ENCODE measurements at regions not wholly inside any gene's neighbourhood (a gene's known extent, or its start where the extent isn't known, plus 50 kb on each side); places are given as distances from the start of the nearest gene placed in this dataset.

GRCh38 chr6:67210450-67210849 is 1424.6 kb upstream of the ADGRB3 start:
- Histone ChIP-seq H3K27me3 (ENCODE audit: control insufficient read depth in 3 of 3, insufficient read depth in 3 of 3, low read depth in 1 of 3, low read length in 3 of 3) (no peaks in the 10 kb centered on the region), H3K4ac (ENCODE audit: low read length) (no peak overlapping the region), H3K18ac (ENCODE audit: low read length) (no peak overlapping the region), H3K27ac (replicated peaks; ENCODE audit: low read length) (no peak overlapping the region), H3K9me3 (replicated peaks in 1 of 2; ENCODE audit: control insufficient read depth in 2 of 2, insufficient read depth in 1 of 2, low read depth in 1 of 2, low read length in 2 of 2) (no peaks in the 10 kb centered on the region), H4K91ac (ENCODE audit: low read depth, low read length, poor library complexity) (no peak overlapping the region), H4K8ac (ENCODE audit: low read depth, low read length) (no peak overlapping the region), H2BK15ac (ENCODE audit: low read length) (no peak overlapping the region), H2BK120ac (ENCODE audit: low read depth, low read length) (no peak overlapping the region), H3K14ac (ENCODE audit: low read length) (no peak overlapping the region), H2BK5ac (ENCODE audit: low read length) (no peak overlapping the region), H3K4me2 (ENCODE audit: insufficient read depth, low read length, poor library complexity, severe bottlenecking) (no peak overlapping the region), H3K9ac (ENCODE audit: low read depth, low read length, poor library complexity) (no peak overlapping the region), H3K23ac (ENCODE audit: low read depth, low read length, poor library complexity) (no peak overlapping the region), H2BK12ac (ENCODE audit: low read length) (no peak overlapping the region), H2AFZ (ENCODE audit: low read length) (no peak overlapping the region), H2AK5ac (ENCODE audit: low read depth, low read length) (no peak overlapping the region), H3K79me1 (ENCODE audit: low read depth, low read length) (no peaks in the 10 kb centered on the region), H3K36me3 (replicated peaks in 1 of 2; ENCODE audit: control insufficient read depth in 2 of 2, insufficient read depth in 2 of 2, low read length in 2 of 2) (no peaks in the 10 kb centered on the region), H3K4me1 (ENCODE audit: control insufficient read depth in 2 of 2, insufficient read depth in 1 of 2, low read depth in 1 of 2, low read length in 2 of 2) (no peaks in the 10 kb centered on the region), H3K4me3 (ENCODE audit: low read length in 2 of 2) (no peak overlapping the region)
- no peak for DNase-seq (ENCODE audit: low spot score)
- WGBS, 2 donors (ENCODE audit: extremely low coverage in 2 of 2, insufficient read length in 2 of 2, insufficient replicate concordance in 1 of 2), result no CpG with 5 or more reads among the region's 1 CpG

GRCh38 chr6:67201563-67201962 is 1433.5 kb upstream of the ADGRB3 start:
- no peak overlapping the region for H3K27ac ChIP-seq (replicated peaks; ENCODE audit: low read length)
- no peak overlapping the region for H3K14ac ChIP-seq (ENCODE audit: low read length)
- no peaks in the 10 kb centered on the region for H3K27me3 ChIP-seq (ENCODE audit: control insufficient read depth in 3 of 3, insufficient read depth in 3 of 3, low read depth in 1 of 3, low read length in 3 of 3)
- H2AFZ ChIP-seq (ENCODE audit: low read length), result no peak overlapping the region
- H3K36me3 ChIP-seq (replicated peaks in 1 of 2; ENCODE audit: control insufficient read depth in 2 of 2, insufficient read depth in 2 of 2, low read length in 2 of 2), result no peaks in the 10 kb centered on the region
- H2BK120ac ChIP-seq (ENCODE audit: low read depth, low read length), result no peak overlapping the region
- no CpG with 5 or more reads among the region's 13 CpGs for WGBS, 2 donors (ENCODE audit: extremely low coverage in 2 of 2, insufficient read length in 2 of 2, insufficient replicate concordance in 1 of 2)
- no peak overlapping the region for H2BK15ac ChIP-seq (ENCODE audit: low read length)
- H2BK12ac ChIP-seq (ENCODE audit: low read length), result no peak overlapping the region
- no peaks in the 10 kb centered on the region for H3K79me1 ChIP-seq (ENCODE audit: low read depth, low read length)
- no peak overlapping the region for H2BK5ac ChIP-seq (ENCODE audit: low read length)
- H3K4me3 ChIP-seq (ENCODE audit: low read length in 2 of 2), result no peak overlapping the region
- no peak for DNase-seq (ENCODE audit: low spot score)
- peaks cover 0 to 3% of the 10 kb centered on the region in 2 donors for H3K9me3 ChIP-seq (replicated peaks in 1 of 2; ENCODE audit: control insufficient read depth in 2 of 2, insufficient read depth in 1 of 2, low read depth in 1 of 2, low read length in 2 of 2)
- H3K9ac ChIP-seq (ENCODE audit: low read depth, low read length, poor library complexity), result no peak overlapping the region
- H2AK5ac ChIP-seq (ENCODE audit: low read depth, low read length), result no peak overlapping the region
- H3K18ac ChIP-seq (ENCODE audit: low read length), result no peak overlapping the region
- no peak overlapping the region for H3K4me2 ChIP-seq (ENCODE audit: insufficient read depth, low read length, poor library complexity, severe bottlenecking)
- H3K4ac ChIP-seq (ENCODE audit: low read length), result no peak overlapping the region
- no peak overlapping the region for H4K8ac ChIP-seq (ENCODE audit: low read depth, low read length)
- H4K91ac ChIP-seq (ENCODE audit: low read depth, low read length, poor library complexity), result no peak overlapping the region
- H3K4me1 ChIP-seq (ENCODE audit: control insufficient read depth in 2 of 2, insufficient read depth in 1 of 2, low read depth in 1 of 2, low read length in 2 of 2), result no peaks in the 10 kb centered on the region
- H3K23ac ChIP-seq (ENCODE audit: low read depth, low read length, poor library complexity), result no peak overlapping the region

GRCh38 chr6:67200626-67201403 is 1434.3 kb upstream of the ADGRB3 start:
- Histone ChIP-seq H2AK5ac (ENCODE audit: low read depth, low read length) (no peak overlapping the region), H3K4me2 (ENCODE audit: insufficient read depth, low read length, poor library complexity, severe bottlenecking) (no peak overlapping the region), H3K14ac (ENCODE audit: low read length) (peak overlapping the region; percentile 38), H3K9me3 (replicated peaks in 1 of 2; ENCODE audit: control insufficient read depth in 2 of 2, insufficient read depth in 1 of 2, low read depth in 1 of 2, low read length in 2 of 2) (peaks cover 0 to 3% of the 10 kb centered on the region in 2 donors), H4K91ac (ENCODE audit: low read depth, low read length, poor library complexity) (no peak overlapping the region), H3K4me3 (ENCODE audit: low read length in 2 of 2) (no peak overlapping the region), H3K36me3 (replicated peaks in 1 of 2; ENCODE audit: control insufficient read depth in 2 of 2, insufficient read depth in 2 of 2, low read length in 2 of 2) (no peaks in the 10 kb centered on the region), H3K9ac (ENCODE audit: low read depth, low read length, poor library complexity) (no peak overlapping the region), H3K27me3 (ENCODE audit: control insufficient read depth in 3 of 3, insufficient read depth in 3 of 3, low read depth in 1 of 3, low read length in 3 of 3) (no peaks in the 10 kb centered on the region), H2AFZ (ENCODE audit: low read length) (peak overlapping the region; percentile 35), H2BK12ac (ENCODE audit: low read length) (peak overlapping the region; percentile 58), H2BK15ac (ENCODE audit: low read length) (no peak overlapping the region), H2BK120ac (ENCODE audit: low read depth, low read length) (no peak overlapping the region), H3K18ac (ENCODE audit: low read length) (peak overlapping the region; percentile 5), H3K23ac (ENCODE audit: low read depth, low read length, poor library complexity) (peak overlapping the region; percentile 55), H3K4ac (ENCODE audit: low read length) (no peak overlapping the region), H3K4me1 (ENCODE audit: control insufficient read depth in 2 of 2, insufficient read depth in 1 of 2, low read depth in 1 of 2, low read length in 2 of 2) (no peaks in the 10 kb centered on the region), H3K27ac (replicated peaks; ENCODE audit: low read length) (no peak overlapping the region), H4K8ac (ENCODE audit: low read depth, low read length) (no peak overlapping the region), H3K79me1 (ENCODE audit: low read depth, low read length) (no peaks in the 10 kb centered on the region), H2BK5ac (ENCODE audit: low read length) (no peak overlapping the region)
- no CpG with 5 or more reads among the region's 7 CpGs for WGBS, 2 donors (ENCODE audit: extremely low coverage in 2 of 2, insufficient read length in 2 of 2, insufficient replicate concordance in 1 of 2)
- DNase-seq (ENCODE audit: low spot score), result no peak

- no peak overlapping the region for H3K23ac ChIP-seq (ENCODE audit: low read depth, low read length, poor library complexity)
- no peak overlapping the region for H3K14ac ChIP-seq (ENCODE audit: low read length)
- peaks cover 0 to 3% of the 10 kb centered on the region in 2 donors for H3K9me3 ChIP-seq (replicated peaks in 1 of 2; ENCODE audit: control insufficient read depth in 2 of 2, insufficient read depth in 1 of 2, low read depth in 1 of 2, low read length in 2 of 2)
- H2AK5ac ChIP-seq (ENCODE audit: low read depth, low read length), result no peak overlapping the region
- no peak overlapping the region for H3K4me3 ChIP-seq (ENCODE audit: low read length in 2 of 2)
- H3K36me3 ChIP-seq (replicated peaks in 1 of 2; ENCODE audit: control insufficient read depth in 2 of 2, insufficient read depth in 2 of 2, low read length in 2 of 2), result no peaks in the 10 kb centered on the region
- no peaks in the 10 kb centered on the region for H3K27me3 ChIP-seq (ENCODE audit: control insufficient read depth in 3 of 3, insufficient read depth in 3 of 3, low read depth in 1 of 3, low read length in 3 of 3)
- H2BK5ac ChIP-seq (ENCODE audit: low read length), result no peak overlapping the region
- no peak overlapping the region for H4K91ac ChIP-seq (ENCODE audit: low read depth, low read length, poor library complexity)
- no peak overlapping the region for H2BK120ac ChIP-seq (ENCODE audit: low read depth, low read length)
- no peaks in the 10 kb centered on the region for H3K4me1 ChIP-seq (ENCODE audit: control insufficient read depth in 2 of 2, insufficient read depth in 1 of 2, low read depth in 1 of 2, low read length in 2 of 2)
- no peak overlapping the region for H3K4ac ChIP-seq (ENCODE audit: low read length)
- no peaks in the 10 kb centered on the region for H3K79me1 ChIP-seq (ENCODE audit: low read depth, low read length)
- no peak overlapping the region for H3K27ac ChIP-seq (replicated peaks; ENCODE audit: low read length)
- no peak overlapping the region for H3K4me2 ChIP-seq (ENCODE audit: insufficient read depth, low read length, poor library complexity, severe bottlenecking)
- no peak overlapping the region for H2BK12ac ChIP-seq (ENCODE audit: low read length)
- no peak for DNase-seq (ENCODE audit: low spot score)
- no peak overlapping the region for H2AFZ ChIP-seq (ENCODE audit: low read length)
- H4K8ac ChIP-seq (ENCODE audit: low read depth, low read length), result no peak overlapping the region
- H3K18ac ChIP-seq (ENCODE audit: low read length), result no peak overlapping the region
- H3K9ac ChIP-seq (ENCODE audit: low read depth, low read length, poor library complexity), result no peak overlapping the region
- 100% methylated on average over 1 of the region's 6 CpGs; no CpG with 5 or more reads in 1 of the 2 donors for WGBS, 2 donors (ENCODE audit: extremely low coverage in 2 of 2, insufficient read length in 2 of 2, insufficient replicate concordance in 1 of 2)
- no peak overlapping the region for H2BK15ac ChIP-seq (ENCODE audit: low read length)
Measured at GRCh38 chr6:67199425-67199824, 1435.7 kb upstream of the ADGRB3 start.

All from neuronal stem cell (in vitro differentiated cells).